Effector CD4-positive, alpha-beta T cell (primary cell): ENCODE measurements at regions not wholly inside any gene's neighbourhood (a gene's known extent, or its start where the extent isn't known, plus 50 kb on each side); places are given as distances from the start of the nearest gene placed in this dataset.
"Not testable (repeated sequence)": the region's sequence is repeated elsewhere in the genome, so short reads cannot be mapped to it uniquely, and the experiment has no call there.

Experiments
- DNase-seq: peaks from one replicate; pipeline ENCODE4 v3.0.0-alpha.2; 2020

DNA sequence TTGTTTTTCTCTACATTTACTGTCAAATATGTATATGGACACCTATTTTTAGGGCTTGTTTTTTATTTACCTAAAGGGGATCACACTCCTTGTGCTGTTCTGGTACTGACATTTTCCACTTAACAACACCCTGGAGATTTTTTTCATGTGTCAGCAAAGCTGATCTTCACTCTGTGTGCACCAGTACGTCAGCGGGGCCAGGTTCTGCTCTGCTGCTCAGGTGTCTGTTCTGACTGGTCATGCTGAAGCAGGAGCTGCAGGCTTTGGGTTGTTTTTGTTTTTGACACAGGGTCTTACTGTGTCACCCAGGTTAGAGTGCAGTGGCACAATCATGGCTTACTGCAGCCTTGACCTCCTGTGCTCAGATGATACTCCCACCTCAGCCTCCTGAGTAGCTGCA is 81.9 kb upstream of the CCND2 start:
- DNase-seq = no peak

DNA sequence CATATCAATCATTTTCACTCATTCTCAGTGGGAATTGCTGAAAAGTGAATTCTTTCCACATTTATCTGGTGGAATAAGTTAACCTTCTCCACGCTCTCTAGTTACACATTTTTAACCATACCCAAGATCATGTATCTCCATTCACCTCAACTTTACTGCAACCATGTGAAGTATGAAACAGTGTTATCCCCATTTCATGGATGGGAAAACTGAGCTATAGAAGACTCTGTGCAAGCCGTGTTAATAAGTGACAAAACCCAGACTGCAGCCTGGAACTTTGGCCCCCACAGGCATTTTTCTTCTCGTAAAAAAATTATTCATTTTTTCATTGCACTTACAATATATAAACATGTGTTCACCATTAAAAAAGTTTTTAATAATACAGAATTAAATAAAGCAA is 82.4 kb upstream of the CCND2 start:
- no peak for DNase-seq

DNA sequence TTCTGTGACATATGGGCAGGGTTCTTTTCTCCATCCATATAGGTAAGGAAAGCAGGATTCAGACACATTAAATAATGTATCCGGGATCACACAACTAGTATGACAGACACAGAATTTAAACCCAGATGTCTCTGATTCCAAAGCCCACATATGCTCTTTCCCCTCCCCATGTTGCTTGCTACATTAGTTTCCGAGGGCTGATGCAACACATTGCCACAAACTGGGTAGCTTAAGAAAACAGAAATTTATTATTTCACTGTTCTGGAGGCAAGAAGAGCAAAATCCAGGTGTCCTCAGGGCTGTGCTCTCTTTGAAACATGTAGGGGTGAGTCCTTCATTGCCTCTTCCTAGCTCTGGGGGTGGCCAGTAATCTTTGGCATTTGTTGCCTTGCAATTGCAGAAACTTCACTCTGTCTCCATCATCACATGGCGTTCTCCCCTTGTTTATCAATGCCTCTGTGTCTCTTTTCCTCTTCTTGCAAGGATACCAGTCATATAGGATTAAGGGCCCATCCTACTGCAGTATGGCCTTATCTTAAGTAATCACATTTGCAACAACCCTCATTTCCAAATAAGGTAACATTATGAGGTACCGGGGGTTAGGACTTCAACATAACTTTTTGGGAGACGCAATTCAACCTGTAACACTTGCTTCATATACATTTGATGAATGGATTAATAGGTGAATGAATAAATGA is 83.0 kb upstream of the CCND2 start:
- DNase-seq = no peak

DNA sequence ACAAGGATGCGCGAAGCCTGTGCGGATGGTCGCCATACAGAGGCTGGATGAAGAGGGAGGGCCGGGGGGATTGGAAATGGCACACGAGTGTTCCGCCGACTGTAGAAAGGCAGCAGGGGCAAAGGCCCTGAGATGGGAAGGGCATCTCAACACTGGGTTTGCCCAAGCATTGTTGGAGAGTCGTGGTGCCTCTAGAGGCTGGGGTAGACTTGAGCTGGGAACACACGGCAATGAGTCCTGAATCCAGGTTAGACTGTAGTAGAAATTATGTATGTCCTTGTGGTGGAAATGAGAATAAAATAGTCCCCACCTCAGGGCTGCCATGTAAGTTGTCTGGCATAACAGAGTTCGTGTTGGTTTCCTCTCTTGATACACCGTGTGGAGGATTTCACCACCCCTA is 83.8 kb upstream of the CCND2 start:
- DNase-seq = no peak

DNA sequence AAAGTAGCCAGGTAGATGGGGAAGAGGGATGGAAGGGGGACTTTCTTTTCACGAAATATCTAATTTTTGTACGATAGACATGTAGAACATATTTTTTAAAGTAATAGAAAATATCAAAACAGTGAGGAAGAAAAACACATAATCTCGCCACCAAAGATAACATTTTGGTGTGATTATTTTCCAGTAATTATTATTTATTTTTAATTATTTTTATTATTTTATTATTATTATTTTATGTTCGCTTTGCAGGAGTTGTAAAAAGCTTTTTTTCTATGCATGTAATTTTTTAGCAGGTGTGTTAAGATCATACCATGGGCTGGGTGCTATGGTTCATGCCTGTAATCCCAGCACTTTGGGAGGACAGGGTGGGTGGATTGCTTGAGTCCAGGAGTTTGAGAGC is 85.6 kb upstream of the CCND2 start:
- no peak for DNase-seq

DNA sequence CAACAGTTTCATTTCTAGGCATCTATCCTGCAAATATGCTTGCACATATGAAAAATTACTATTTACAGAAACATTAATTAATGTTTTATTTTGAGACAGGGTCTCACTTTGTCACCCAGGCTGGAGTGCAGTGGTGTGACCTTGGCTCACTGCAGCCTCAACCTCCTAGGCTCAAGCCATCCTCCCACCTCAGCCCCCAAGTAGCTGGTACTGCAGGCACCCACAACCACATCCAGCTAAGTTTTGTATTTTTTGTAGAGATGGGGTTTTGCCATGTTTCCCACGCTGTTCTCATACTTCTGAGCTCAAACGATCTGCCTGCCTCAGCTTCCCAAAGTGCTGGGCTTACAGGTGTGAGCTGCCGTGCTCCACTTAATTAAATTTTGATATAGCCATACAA is 86.2 kb upstream of the CCND2 start:
- not testable (repeated sequence) for DNase-seq

DNA sequence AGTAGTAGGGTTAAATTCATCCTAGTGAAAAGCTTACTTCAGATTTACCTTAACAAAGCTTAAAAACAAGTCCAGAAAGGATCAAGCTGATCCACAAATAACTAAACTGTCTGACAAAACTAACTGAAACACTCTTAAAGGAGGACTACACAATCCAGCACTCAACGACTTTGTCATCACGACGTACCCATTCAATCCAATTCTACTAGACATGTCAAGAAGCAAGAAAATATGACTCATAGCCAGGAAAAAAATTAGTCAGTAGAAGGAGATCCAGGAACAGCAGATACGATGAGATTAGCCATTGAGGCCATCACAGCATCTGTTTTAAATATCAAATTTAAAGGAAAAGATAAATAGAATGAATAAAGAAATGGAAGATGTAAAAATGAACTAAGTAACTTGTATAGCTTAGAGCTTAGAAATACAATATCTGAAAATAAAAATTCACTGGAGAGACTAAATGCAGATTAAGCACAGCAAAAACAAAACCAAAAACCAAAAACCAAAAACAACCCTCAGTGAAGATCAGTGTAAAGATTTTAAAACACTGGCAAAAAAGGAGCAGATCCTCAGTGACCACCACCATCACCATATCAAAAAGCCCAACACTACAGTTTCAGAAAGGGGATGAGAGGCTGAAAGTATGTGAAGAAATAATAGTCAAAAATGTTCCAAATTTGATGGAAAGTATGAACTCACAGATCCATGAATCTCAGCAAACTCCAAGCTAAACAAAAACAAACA is 95.0 kb upstream of the CCND2 start:
- no peak for DNase-seq

DNA sequence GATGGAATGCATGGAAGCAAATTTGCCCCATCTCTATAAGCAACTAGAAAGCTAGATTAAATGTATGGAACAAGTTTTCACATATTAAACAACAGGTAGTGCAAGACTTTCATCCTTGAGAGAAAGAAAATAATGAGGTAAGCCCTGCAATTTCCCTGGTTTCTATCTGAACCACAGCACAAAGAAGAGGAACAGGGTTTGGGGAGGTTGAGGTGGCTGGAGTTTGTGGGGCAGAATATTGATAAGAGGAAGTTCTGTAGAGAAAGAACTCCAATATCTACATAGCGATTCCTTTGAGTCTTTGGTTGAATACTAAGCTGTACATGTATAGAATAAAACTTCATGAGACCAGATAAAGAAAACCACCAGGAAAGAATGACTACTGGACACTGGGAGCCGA is 96.3 kb upstream of the CCND2 start:
- DNase-seq = no peak

DNA sequence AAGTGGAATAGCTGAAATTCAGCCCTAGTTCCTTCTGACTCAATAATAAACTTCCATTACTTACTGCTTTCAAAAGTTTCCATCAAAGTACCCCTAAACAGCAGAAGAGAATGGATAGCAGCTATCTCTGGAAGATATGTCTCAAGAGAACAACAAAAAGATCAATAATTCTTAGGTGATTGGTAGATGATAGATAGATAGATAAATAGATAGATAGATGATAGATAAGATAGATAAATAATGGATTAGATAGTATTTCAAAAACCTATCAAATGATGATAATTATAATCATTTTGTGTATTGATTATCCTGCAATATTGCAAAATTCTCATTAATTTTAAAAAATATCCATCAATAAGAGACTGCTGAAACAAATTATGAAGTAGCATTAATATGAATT is 97.4 kb upstream of the CCND2 start:
- no peak for DNase-seq

DNA sequence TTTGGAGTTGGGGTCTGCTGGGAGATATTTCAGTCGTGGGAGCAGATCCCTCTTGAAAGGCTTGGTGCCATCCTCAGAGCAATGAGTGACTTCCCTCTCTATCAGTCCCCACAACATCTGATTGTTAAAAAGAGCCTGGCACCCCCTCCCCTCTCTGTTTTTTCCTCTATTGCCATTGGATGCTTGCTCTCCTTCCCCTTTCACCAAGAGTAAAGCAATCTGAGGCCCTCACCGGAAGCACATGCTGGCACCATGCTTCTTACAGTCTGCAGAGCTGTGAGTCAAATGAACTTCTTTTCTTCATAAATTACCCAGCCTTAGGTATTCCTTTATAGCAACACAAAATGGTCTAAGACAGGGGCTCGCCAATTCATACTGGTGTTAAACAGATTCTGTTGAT is 99.1 kb upstream of the CCND2 start:
- DNase-seq = no peak

DNA sequence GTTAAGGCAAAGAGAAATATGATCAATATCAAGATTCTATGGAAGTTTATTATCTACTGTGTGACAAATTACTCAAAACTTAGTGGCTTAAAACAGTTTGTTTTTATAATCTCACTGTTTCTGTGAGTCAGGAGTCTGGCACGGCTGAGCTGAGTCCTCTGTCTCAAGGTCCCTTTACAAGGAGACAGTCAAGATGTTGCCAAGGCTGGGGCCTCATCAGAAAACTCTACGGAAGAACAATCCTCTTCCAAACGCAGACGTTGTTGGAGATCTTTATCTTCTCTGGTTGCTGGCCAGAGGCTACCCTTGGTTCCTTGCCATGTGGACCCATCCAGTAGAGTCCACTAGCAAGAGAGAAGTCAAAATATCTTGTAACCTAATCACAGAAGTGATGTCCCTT is 100.6 kb upstream of the CCND2 start:
- DNase-seq = no peak

DNA sequence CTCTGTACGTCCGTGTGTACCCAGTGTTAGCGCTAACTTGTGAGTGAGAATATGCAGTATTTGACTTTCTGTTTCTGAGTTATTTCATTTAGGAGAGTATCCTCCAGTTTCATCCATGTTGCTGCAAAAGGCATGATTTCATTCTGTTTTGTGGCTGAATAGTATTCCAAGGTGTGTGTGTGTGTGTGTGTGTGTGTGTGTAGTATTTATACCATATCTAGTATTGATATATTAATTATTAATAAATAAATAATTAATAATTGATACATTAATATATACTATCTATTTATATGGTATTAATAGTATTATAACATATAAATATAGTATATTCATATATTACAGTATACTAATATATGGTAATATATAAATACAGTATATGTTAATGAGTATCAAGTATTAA is 101.8 kb upstream of the CCND2 start:
- DNase-seq = no peak

DNA sequence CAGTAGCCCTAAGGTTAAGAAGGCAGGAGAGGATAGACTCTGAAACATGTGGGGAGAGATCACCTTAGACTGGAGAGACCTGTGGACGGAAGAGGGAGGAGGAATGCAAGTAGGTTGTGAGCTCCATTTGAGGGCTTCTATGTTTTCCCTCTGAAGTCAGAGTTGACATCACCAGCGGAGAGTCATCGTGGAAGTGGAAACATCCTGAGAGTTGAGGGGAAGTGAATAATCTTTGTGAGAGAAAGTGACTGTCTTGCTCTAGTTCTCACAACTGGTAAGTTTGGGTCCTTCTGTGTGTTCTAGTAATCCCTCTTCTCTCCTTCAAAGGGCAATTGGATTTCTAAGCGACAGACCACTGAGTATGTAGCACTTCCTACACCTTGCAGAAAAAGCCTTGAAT is 103.6 kb upstream of the CCND2 start:
- DNase-seq = no peak

DNA sequence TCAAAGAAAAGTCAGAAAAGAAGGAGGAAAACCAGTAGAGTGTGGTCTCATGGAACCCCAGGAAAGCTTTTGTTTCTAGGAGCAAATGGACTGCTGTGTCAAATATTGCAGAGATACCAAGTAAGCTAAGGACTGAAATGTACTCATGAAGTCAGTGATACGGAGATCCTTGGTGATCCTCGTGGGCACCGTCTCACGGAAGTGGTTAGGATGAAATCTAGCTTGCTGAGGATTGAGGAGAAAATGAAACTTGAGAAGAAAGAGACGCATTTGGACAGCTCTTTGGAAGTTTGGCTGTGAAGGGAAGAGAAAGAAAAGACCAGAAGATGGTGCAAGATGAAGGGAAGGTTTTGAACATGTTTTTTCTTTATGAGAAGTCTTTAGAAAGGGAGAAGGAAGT is 104.0 kb upstream of the CCND2 start:
- DNase-seq = no peak

DNA sequence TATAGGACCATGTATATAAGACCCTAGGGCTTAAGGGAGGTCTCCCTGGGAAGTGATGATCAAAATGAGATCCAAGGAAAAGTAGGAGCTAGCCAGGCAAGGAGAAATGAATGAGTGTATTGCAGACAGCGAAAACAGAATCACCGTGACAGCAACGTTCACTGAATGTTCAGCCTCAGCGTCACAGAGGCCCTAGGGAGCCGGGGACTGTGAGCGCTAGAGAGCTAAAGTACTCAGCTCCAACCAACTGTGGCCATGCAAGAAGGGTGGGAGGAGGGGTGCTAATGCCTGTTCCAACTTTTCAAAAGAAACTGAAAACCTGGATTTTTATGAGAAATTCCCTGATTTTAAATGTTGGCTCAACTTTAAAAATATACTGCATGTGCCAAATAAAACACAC is 105.5 kb upstream of the CCND2 start:
- no peak for DNase-seq

DNA sequence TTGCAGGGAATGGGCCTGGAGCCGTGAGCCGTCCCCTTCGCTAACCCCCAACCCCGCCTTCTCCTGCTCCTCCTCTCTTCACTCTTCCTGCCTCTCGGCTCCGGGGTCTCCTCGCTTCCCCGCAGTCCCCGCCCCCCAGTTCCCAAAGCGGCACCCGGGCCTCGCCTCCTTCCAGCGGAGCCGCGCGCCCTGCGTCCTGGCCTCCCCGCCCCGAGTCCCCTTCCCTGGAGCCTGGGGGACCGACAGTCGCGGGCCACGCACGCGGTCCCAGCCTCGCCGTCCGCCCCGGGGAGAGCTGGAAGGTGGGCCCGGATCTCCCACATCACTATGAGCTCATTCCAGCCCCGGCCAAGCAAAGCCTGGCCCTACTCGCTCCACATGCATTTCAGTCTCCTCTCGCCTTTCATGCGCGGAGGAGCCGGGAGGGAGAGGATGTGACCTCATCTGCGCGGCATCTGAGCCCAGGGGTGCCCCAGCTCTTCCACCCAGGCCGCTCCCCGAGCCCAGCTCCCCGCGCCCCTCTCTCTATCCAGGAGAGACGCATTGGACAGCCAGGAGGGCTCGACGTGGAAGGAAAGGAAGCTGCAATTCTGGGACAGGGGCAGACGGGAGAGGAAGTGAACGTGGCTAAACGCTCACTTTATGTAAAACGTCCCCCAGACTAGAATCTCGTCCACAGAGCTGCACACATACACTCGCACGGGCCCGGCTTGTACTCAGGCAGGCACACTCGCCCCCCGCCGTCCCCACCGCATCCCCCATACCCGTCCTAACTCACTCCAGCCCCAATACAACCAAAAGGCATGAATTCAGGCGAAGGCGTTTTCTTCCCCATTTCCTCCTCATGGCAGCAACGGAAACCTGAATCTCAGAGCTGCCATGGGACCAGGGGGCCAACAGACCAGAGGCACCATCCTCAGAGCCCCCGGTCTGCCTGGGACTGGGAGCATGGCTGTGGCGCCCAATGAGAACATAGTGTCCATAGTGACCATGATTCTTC is 108.7 kb upstream of the CCND2 start:
- DNase-seq = peak; percentile 30

DNA sequence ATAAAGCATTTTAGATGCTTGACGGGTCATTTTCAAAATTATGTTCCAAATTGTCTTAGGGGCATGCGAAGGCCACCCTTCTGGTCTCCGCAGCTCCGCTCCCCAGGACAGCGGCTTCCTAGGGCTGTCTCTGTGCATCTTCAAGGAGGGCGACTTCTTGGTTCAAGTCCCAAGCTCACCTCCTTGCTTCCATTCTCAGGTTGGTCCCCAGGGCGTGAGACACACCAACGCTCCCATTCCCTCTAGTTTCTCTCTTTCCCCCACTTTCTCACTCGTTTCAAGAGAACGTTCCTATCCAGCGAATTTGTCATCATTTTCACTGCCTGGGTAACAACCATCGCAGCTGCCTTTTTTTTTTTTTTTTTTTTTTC is 109.4 kb upstream of the CCND2 start:
- DNase-seq = no peak

DNA sequence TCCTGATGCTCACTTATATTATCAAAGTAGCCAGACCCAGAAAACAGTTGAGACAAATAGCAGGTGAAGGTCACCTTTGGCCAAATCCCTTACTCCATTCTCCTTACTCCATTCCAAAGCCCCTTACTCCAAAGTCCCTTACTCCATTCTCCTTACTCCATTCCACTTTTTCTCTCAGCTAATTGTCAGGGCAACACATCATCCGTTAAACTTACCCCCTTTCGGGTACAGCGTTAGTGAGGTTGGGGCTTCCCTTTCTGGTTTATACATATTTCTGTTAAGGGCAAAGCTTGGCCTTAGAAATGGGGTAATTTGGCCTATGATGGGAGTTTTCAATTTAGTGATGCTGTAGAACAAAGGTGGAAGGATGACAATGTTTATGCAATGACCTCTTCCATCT is 111.8 kb upstream of the CCND2 start:
- DNase-seq = no peak

DNA sequence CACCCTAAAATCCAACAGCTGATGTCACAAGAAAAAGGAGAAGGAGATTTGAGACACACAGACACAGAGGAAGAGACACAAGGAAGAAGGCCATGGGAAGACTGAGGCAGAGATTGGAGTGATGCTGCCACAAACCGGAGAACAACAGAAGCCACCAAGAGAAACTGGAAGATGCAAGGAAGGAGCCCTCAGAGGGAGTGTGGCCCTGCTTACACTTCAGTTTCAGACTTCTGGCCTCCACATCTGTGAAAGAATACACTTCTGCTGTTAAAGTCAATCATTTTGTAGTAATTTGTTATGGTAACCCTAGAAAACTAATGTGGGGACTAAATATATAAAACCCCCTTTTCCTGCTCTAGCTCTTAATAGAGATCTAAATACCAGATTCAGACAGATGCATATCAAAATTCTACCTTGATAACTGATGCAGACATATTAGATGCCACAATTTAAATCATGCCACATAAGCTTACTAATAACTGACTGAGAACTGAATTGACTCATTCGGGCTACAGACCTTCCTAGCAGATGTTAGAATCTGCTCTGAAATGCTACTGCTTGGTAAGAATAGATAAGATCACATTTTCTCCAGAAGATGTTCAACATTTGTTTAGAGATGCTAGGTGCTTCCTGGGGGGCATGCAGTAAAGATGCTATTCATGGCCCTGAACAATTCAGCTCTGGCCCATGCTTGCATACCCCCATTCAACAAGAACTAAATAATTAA is 113.1 kb upstream of the CCND2 start:
- no peak for DNase-seq

DNA sequence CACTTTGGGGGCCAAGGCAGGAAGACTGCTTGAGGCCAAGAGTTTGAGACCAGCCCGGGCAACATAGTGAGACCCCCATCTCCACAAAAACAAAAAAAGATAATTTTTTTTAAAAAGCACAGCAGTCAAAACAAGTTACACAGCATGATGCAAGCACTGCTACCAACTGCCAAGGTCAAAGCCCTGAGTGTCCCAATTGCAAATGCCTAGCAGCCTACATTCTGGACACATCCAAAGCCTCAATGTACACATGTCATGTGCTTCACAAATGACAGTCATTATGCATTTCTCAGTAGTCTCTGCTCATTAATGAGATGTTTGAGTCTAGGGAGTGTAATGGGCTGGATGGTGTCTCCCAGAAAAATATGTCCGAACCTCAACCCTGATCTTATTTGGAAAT is 113.7 kb upstream of the CCND2 start:
- no peak for DNase-seq

DNA sequence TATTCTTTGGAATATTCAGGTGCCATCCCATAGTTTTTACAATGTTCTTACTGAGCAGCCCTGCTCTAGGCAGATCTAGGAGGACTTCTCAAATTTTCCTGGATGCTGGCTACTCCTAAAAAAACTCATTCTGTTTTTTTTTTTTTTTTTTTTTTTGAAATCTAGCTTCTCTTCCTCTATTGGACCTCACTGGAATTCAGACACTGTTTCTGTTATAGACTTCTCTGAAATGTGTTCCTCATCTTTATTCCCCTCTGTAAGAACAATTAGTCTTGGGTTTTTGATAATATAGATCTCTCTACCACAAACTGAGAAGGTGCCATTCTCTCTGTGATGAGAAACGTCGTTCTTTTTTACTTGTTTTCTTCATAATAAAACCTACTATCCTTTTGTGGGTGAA is 115.3 kb upstream of the CCND2 start:
- no peak for DNase-seq

DNA sequence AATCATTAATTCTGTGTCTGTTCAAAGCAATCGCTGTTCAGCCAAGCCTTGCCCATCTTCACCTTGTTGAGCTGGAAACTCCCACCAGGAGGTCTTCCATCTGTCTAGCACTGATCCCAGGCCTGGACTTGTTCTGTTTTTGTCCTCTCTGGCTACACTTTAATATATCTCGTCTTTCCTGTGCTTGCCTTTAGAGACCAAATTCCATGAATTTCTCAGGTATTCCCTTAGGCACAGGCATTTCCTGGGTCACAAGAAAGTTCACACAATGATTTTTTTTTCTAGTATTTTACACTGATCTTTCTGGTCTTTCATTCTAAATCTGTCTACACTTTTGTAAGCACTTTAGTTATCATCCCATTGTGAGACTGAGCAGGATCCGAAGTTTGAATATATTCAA is 116.4 kb upstream of the CCND2 start:
- no peak for DNase-seq

DNA sequence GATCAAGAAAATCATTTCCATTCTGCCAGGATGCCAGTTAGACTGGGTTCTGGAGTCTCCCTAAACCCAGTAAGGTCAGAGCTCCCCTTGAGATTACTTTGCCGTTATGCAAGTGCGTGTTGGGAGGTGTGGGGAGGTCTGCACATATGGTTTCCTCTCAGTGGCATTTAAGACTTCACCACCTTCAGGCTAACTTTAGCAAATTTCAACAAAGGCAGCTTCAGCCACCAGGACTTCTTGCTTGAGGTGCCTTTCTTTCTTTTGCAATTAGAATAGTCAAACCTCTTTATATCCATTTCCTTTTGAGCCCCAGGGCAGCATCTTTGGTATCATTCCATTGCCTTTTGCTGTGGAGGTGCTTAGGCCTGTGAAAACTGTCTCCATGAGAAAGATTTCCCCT is 117.2 kb upstream of the CCND2 start:
- no peak for DNase-seq
